ENCODE measurements at regions not wholly inside any gene's neighbourhood (a gene's known extent, or its start where the extent isn't known, plus 50 kb on each side); places are given as distances from the start of the nearest gene placed in this dataset.

DNA sequence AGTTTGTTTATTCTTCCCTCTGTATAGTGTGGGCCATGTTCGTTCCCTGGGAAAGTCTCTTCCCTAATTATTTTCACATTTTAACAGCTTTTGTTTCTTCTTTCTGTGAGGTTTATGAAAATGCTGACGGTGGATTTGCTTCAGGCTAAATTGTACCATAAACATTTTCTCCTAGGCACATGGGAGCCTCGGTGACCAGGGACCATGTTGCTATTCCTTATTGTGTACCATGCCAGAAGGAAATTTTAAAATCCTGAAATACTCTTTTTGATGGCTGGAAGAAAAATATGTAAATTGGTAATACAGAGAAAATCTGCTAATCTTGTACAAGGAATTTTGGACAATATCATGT lies 230.1 kb upstream of the JUN start:
- Histone ChIP-seq H3K27me3 (no peaks in the 10 kb centered on the region), H3K4me3 (peak overlapping the region in 1 of 2 donors; percentile 19), H3K9me3 (no peaks in the 10 kb centered on the region), H3K36me3 (no peaks in the 10 kb centered on the region), H3K4me1 (peaks cover 0 to 23% (median 10%) of the 10 kb centered on the region in 3 donors), H3K27ac (peak overlapping the region; percentile 62 to 85 (median 82))
- ATAC-seq, result no peak
- TF ChIP-seq EP300 (IDR thresholded peaks at IDR 0.05), result no peak
- TF ChIP-seq POLR2AphosphoS5 (IDR thresholded peaks at IDR 0.05), result no peak
- TF ChIP-seq POLR2A (IDR thresholded peaks at IDR 0.05), result no peak
- TF ChIP-seq, protein P1, sequence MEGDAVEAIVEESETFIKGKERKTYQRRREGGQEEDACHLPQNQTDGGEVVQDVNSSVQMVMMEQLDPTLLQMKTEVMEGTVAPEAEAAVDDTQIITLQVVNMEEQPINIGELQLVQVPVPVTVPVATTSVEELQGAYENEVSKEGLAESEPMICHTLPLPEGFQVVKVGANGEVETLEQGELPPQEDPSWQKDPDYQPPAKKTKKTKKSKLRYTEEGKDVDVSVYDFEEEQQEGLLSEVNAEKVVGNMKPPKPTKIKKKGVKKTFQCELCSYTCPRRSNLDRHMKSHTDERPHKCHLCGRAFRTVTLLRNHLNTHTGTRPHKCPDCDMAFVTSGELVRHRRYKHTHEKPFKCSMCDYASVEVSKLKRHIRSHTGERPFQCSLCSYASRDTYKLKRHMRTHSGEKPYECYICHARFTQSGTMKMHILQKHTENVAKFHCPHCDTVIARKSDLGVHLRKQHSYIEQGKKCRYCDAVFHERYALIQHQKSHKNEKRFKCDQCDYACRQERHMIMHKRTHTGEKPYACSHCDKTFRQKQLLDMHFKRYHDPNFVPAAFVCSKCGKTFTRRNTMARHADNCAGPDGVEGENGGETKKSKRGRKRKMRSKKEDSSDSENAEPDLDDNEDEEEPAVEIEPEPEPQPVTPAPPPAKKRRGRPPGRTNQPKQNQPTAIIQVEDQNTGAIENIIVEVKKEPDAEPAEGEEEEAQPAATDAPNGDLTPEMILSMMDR (IDR thresholded peaks at IDR 0.05), result no peak
- 3 to 8% methylated on average over 2 to 3 of the region's 3 CpGs for WGBS, 2 donors (ENCODE audit: low coverage in 1 of 2)

DNA sequence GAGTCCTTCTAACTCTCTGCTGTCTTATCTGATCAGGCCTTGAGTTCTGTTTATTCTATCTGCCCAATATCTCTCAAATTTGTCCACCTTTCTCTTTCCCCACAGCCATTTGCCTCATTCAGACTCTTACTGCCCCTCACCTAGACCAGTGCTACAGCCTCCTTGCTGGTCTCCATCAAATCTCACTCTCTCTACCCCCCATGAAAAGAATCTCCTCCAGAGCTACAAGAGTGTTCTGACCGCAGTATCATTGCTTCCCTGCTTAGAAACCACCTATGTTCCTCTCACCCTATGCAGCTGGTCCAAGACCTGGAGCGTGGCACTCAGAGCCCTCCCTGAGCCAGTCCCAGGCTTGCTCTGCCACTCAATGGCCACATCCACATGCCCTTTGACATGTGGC lies 231.0 kb upstream of the JUN start:
- TF ChIP-seq POLR2A (IDR thresholded peaks at IDR 0.05), result no peak
- TF ChIP-seq POLR2AphosphoS5 (IDR thresholded peaks at IDR 0.05), result no peak
- TF ChIP-seq, protein P1 (IDR thresholded peaks at IDR 0.05), result no peak
- no peak for TF ChIP-seq EP300 (IDR thresholded peaks at IDR 0.05)
- Histone ChIP-seq H3K36me3 (no peaks in the 10 kb centered on the region), H3K4me1 (peaks cover 0 to 29% (median 14%) of the 10 kb centered on the region in 3 donors), H3K9me3 (no peaks in the 10 kb centered on the region), H3K27ac (peak overlapping the region in 1 of 4 donors; percentile 83), H3K27me3 (no peaks in the 10 kb centered on the region), H3K4me3 (no peak overlapping the region)
- WGBS, 2 donors (ENCODE audit: low coverage in 1 of 2), result 93 to 100% methylated on average over 2 of the region's 2 CpGs
- no peak for ATAC-seq

DNA sequence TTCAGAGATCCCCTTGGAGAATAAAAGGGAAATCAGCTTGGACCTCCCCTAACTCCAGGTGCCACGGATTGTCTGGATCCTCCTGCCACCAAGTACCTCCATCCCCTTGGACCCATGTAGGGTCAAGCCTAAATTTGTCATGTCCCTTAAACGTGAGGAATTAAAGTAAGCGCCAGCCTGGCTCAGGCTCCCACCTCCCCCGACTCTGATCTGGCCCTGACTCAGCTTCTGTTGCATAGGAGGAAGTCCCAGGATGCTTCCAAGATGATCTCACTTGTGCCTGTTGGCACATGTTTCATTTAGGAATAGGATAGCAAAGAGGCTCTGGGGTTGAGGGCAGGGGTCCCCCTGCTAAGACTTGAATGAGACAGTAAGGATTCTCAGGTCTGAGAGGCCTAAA lies 231.9 kb upstream of the JUN start:
- Histone ChIP-seq H3K4me1 (peaks cover 0 to 35% (median 14%) of the 10 kb centered on the region in 3 donors), H3K27me3 (no peaks in the 10 kb centered on the region), H3K36me3 (no peaks in the 10 kb centered on the region), H3K4me3 (no peak overlapping the region), H3K27ac (no peak overlapping the region), H3K9me3 (no peaks in the 10 kb centered on the region)
- ATAC-seq, result no peak
- no peak for TF ChIP-seq POLR2A (IDR thresholded peaks at IDR 0.05)
- TF ChIP-seq POLR2AphosphoS5 (IDR thresholded peaks at IDR 0.05), result no peak
- no peak for TF ChIP-seq EP300 (IDR thresholded peaks at IDR 0.05)
- TF ChIP-seq, protein P1 (IDR thresholded peaks at IDR 0.05), result no peak
- WGBS, 2 donors (ENCODE audit: low coverage in 1 of 2), result 80% methylated on average over 2 of the region's 4 CpGs; no CpG with 5 or more reads in 1 of the 2 donors

DNA sequence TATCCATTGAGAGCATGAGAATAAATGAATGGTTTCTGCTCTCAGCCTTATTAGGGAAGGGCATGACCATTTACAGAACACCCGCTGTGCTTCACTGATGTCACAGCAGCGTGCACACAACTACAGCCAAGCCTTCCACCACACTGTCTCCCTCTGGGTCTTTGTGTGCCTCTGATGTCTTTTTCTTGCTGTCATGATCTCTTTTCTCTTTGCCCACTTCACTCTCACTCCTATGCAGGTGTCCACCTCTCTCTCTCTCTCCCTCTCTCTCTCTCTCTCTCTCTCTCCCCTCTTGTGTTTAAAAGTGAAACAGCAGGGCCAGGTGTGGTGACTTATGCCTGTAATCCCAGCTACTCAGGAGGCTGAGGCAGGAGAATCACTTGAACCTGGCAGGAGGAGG lies 232.5 kb upstream of the JUN start:
- Histone ChIP-seq H3K4me1 (peaks cover 0 to 39% (median 14%) of the 10 kb centered on the region in 3 donors), H3K27me3 (no peaks in the 10 kb centered on the region), H3K36me3 (no peaks in the 10 kb centered on the region), H3K4me3 (no peak overlapping the region), H3K9me3 (no peaks in the 10 kb centered on the region), H3K27ac (no peak overlapping the region)
- TF ChIP-seq POLR2A (IDR thresholded peaks at IDR 0.05) (no peak), POLR2AphosphoS5 (IDR thresholded peaks at IDR 0.05) (no peak), EP300 (IDR thresholded peaks at IDR 0.05) (no peak)
- no peak for ATAC-seq
- 83 to 100% methylated on average over 1 to 2 of the region's 2 CpGs for WGBS, 2 donors (ENCODE audit: low coverage in 1 of 2)

DNA sequence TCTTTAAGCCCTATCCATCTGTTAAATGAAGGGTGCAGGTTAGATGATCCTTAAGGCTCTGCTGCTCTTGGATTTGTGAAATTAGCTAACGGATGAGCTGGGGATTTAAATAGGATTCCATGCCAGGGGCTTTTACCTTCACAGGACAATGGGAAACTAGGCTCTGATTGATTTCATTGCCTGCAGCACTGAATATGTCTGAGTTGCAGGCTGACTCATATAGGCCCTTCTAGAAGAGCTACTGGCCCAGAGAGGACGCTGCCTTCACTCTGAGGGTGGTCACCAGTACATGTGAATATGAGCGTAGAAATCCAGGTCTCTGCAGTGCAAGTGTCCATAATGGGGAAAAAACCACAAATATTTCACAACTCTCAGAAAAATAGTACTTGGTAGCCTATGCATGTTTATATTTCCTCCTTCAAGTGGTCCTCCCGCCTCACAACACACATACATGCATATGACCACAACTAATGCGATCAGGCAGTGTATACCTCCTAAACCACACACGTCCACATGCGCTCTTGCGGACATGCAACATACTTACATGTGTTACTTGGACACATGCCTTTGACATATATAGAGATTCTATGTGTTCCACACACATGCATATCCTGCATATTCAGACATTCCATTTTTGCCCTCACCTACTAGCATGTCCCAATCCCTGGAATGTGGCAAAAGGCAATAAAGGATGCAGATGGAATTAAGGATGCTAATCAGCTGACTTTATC lies 233.8 kb upstream of the JUN start:
- no peaks in the 10 kb centered on the region for H3K9me3 ChIP-seq
- H3K27ac ChIP-seq, result no peak overlapping the region
- no peak overlapping the region for H3K4me3 ChIP-seq
- WGBS, 2 donors (ENCODE audit: low coverage in 1 of 2), result 95 to 98% methylated on average over 4 to 6 of the region's 8 CpGs
- TF ChIP-seq EP300 (IDR thresholded peaks at IDR 0.05) (no peak), POLR2A (IDR thresholded peaks at IDR 0.05) (no peak), POLR2AphosphoS5 (IDR thresholded peaks at IDR 0.05) (no peak)
- TF ChIP-seq, protein P1 (IDR thresholded peaks at IDR 0.05), result no peak
- peaks cover 0 to 35% (median 14%) of the 10 kb centered on the region in 3 donors for H3K4me1 ChIP-seq
- no peaks in the 10 kb centered on the region for H3K36me3 ChIP-seq
- no peak for ATAC-seq
- H3K27me3 ChIP-seq, result no peaks in the 10 kb centered on the region
